NCI-H1694 treated with DMSO at 0.1 percent for 48 hours (cell line): ENCODE measurements at regions not wholly inside any gene's neighbourhood (a gene's known extent, or its start where the extent isn't known, plus 50 kb on each side); places are given as distances from the start of the nearest gene placed in this dataset.

Experiments used
- DNase-seq: peaks from one replicate; lab custom pipeline; 2025; lab: John Stamatoyannopoulos, UW

GRCh38 chr11:20311444-20311843 is 52.1 kb upstream of the HTATIP2 start:
- DNase-seq, result no peak

- no peak for DNase-seq
Measured at GRCh38 chr11:20310596-20311394, 52.7 kb upstream of the HTATIP2 start.

DNA sequence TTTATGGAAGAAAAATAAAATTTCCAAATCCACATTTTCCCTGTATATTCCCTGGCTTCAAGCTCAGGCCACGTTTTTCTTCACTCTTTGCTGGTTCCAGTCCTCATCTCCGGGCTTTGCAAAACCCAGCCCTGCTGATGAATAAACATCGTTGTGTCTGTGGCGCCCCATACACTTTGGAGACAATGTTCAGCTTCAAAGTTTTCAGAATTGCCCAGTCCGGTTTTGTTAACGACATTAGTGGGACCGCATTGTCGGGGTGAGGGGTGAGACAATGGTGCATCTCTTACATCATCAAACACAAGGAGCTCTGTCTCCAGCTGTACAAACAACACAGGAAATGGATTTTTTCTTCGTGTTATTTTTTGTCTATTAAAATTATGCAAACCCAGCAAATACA is 53.4 kb upstream of the HTATIP2 start:
- DNase-seq, result no peak

DNA sequence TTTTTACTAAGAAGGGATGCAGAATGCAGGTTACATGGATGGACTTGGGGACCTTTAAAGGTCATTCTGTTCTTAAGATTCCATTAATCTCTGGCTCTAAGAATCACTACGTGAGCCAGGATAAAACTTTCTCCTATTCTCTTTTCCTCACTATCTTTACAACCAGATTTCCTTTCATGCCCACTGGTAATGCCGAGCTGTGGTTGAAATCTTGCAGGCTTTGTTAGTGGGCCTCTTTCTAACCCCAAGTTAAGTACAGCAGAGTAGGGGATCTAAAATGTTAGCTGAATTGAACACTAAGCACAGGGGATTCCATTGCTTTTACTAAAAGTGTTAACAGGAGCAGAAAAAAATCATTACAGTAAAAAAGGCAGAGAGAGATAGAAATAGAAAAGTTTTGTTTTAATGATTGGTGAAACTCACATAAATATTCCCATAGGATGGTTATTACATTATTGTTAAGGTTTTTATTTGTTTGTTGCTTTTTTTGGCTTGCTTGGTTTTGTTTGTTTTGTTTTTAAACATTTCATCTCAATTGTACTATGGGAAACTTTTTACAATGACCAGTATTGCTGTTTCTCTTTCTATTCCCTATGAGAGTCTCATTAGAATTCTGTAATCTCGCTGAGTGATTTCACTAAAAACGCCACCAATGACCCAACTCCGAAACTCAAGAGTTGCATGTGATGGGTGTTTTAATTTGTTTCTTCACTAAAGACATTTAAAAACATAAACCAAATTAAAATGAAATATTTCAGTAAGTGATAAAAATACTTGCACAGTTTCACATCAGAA is 54.1 kb upstream of the HTATIP2 start:
- no peak for DNase-seq

DNA sequence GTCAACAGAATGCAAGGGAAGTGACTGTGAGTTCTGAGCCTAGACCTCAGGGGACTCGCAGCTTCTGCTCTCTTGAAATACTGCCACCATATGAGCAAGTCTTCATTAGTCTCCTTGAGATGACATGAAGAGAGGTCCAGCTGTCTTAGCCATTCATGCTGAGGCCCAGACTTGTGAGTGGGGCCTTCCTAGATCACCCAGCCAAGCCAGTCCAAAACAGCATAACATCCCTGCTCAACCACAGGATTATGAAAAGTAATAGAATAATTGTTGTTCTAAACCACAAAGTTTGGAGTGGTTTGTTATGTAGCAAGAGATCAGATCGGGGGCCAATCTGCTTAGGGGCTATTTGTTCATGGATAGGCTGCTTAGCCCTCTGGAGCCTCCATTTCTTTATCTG is 54.9 kb upstream of the HTATIP2 start:
- DNase-seq, result no peak

DNA sequence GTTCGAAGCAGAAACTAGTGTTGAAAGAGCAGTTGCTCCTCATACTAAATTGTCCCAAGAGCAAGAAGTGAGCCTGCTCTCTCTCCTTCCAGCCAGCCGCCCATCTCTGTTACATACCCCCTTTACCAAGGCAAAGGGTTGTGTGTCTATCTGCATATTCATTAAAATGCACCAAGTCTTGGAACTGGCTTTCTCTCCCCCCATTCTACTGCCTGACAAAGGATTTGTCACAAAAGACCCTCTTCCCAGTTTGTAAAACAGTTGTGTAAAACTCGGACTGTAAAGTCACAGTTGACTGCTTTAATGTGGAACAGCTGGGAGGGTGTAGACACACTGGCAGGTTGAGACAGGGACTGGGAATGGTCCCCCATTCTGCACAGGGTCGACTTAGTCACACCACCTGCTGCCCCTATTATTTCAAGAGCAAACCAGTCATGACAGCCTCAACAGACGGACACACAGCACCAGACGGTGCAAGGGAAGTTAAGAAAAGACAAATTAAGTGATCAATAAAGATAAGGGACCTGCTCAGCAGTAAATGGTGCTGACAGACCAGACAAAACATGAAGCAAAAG is 60.0 kb upstream of the HTATIP2 start:
- DNase-seq, result peak; percentile 85

- DNase-seq, result no peak
Measured at GRCh38 chr11:20293992-20294391, 69.5 kb upstream of the HTATIP2 start.

DNA sequence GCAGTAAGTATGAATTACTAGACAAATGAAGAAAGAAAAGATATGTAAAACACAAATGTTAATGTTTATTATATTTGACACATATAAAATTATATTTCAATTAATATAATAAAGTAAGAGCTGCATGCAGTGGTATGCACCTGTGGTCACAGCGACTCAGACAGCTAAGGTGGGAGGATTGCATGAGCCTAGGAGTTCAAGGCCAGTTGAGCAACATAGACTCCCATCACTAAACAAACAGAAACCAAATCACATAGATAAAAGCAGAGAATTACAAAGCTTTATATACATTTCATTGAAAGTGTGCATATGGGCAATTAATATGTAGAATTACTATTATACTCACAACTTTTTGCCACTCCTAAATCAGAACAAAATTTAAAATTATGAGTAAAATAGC is 70.0 kb upstream of the HTATIP2 start:
- DNase-seq, result no peak

GRCh38 chr11:20289732-20290131 is 73.8 kb upstream of the HTATIP2 start:
- DNase-seq, result no peak

DNA sequence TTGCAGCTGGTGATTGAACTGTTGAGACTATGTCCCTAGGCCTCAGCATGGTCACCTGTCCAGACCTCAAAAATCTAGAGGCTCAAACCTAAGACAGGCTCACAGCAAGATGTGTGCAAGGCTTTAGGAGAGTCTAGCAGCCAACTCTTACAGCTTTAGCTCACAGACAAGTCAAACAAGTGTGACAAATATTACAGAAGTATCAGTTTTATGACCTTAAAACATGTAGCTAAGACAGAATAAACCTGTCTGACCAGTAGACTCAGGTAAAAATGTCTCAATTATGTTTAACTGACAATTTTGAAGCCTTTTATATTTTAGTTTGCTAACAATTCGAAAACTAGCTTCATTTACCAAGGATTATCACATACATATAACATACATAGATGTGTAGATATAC is 80.0 kb upstream of the HTATIP2 start:
- DNase-seq, result no peak

DNA sequence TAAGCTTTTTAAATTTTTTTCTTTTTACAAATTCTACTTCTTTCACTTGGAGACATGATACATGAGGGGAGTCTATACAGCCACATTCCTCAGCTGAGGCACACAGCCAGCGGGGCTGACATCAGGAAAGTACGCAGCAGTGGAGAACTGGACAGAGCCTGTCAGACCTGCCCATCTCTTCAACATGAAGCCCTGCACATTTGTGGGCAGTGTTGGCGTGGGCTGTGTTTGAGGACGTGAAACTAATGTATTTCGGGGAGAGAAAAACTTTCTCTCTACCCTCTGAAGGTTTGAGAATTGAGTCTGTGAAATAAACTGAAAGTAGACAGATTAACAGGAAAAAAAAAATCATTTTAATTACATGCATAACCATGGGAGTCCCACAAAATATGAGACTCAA is 84.8 kb upstream of the HTATIP2 start:
- no peak for DNase-seq

DNA sequence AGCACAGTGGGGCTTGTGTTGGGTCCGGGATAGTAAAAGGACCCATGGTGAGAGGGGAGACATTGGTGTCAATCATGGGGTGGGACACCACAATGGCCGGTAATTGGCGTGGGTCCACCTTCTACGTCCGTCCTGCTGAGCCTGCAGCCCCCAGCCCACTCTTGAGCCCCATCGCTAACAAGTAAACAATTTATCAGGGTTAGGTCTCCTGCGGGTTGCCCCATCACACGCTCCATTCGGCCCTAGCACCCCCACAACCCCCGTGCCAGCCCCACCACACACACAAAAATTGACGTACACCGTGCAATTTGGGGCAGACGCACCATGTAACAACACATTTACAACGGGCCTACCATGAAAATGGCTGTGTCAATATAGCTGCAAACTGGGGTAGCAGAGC is 86.5 kb upstream of the HTATIP2 start:
- DNase-seq, result no peak

- DNase-seq, result no peak
Measured at GRCh38 chr11:20275987-20276965, 87.2 kb upstream of the HTATIP2 start.

- no peak for DNase-seq
Measured at GRCh38 chr11:20274031-20274430, 89.5 kb upstream of the HTATIP2 start.

- DNase-seq, result no peak
Measured at GRCh38 chr11:20261526-20261925, 101.3 kb upstream of the DBX1 start.

DNA sequence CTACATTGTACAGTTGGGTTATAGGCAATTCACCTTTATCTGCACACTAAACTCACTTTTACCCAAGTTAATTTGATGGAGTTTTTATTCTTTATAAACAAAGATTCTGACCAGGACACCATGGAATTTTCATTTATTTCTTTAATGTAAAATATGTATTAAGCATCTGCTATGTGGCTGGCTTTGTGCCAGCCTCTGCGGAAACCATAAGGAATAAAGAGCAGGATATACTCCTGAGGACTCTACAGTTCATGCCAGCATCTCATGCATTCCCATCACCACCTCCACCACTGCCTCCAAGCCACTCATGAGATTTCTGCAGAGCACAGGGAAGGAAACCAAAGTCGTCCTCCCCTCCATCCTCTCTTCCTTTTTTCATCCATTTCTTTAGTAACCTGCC is 100.0 kb upstream of the DBX1 start:
- no peak for DNase-seq

DNA sequence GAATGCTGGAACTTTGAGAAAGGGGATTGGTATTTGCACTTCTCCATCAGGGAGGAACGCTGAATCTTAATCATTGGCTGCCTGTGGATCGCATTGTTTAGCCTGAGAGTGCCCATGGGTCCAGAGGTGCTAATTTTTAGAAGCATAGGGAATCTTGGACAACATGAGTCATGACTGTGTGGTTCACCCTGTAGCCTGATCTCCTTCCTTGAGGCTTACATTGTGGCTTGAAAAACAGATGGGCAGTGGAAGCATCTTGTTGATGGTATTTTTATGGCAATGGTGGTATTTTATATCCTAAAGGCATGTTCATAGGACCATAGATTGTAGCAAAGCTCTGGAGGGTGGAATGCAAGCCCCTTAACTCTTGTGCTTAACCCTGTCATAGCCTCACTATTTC is 99.2 kb upstream of the DBX1 start:
- no peak for DNase-seq

DNA sequence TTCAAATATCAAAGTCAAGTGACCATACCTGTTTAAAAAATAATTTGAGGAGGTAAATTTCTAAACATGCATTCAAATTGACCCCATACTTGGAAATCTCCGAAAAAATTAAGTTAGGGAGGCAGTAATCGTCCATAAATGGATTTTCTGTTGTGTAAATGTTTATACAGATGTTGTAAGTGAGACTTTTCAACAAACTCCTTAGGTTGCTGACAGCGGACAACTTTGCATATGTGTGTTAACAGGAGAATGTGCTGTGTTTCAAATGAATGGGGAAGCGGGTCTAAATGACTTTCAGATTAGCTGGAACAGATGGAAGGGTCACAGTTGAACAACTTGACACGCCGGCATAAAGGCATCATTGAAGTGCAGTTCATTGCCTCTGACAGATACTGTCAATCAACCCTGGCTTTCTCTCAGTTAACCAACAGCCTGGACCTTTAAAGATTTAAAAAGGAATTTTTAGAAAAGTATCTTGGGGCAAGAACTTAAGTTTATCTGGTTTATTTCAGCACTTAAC is 98.2 kb upstream of the DBX1 start:
- DNase-seq, result peak; percentile 85

DNA sequence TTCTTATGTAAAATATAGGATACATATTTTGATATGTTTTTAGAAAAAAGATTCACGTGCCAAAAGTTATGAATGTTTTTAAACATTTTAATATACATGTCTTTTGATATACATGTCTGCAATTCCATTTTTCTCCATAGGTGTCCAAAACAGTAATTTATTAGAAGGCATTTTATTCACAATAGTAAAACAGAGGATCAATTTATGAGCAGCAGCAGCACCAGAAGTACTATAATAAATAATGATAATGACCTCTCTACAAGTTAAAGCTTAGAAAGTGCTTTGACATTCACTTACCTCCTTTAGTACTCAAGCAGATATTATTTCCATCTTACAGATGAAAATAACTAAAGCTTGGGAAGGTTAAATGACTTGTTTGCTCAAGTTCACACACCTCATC is 96.7 kb upstream of the DBX1 start:
- no peak for DNase-seq

DNA sequence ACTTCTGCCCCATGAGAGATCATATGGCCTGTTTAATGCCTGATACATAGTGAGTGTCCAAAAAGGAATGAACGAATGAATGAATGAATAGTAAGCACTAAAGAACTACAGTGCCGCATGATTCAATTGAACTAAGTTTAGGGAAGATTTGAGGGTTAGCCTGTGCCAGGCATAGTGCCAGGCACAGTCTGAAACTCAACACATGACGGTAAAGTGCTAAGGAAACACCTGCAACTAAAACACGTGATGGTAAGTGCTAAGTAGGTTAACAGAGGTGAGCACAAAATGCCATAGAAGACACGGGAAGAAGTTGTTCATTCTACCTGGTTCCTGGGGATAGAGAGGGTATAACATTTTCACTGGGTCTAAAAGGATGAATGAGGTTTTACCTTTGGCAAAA is 93.5 kb upstream of the DBX1 start:
- DNase-seq, result no peak

DNA sequence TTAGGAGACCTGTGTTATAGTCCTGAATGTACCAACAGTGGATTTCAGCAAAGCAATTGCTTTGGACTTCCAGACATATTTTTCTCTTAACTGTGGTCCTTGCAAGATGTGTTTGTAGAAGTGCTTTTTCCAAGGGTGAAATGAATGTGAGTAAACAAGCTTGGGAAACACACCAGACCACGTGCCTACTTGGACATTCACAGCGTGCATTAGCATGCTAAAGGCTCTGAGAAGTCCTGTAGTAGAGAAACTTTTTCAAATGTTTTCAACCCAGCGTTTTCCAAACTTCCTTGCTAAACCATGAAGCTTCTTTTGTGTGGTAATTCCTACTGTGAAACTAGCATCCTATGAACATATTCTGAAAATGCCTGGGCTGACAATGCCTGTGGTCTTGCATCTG is 91.2 kb upstream of the DBX1 start:
- DNase-seq, result no peak
